CD4-positive, alpha-beta memory T cell (primary cell): ENCODE measurements at regions not wholly inside any gene's neighbourhood (a gene's known extent, or its start where the extent isn't known, plus 50 kb on each side); places are given as distances from the start of the nearest gene placed in this dataset.

ENCODE experiments used
- CTCF ChIA-PET: fragments of 350-600 bp; sonication (Branson Sonifier 250); formaldehyde crosslinking; loops from one replicate; lab custom pipeline; 2021; ENCODE audit warnings: inconsistent platforms; ENCODE audit not compliant: partially characterized antibody; lab: Charles Lee
- POLR2A ChIA-PET: fragments of 350-600 bp; sonication (Branson Sonifier 250); formaldehyde crosslinking; loops from one replicate; lab custom pipeline; 2021; ENCODE audit not compliant: partially characterized antibody; lab: Charles Lee
- DNase-seq, 5 donors: peaks; one replicate each; pipeline versions ENCODE4 v3.0.0 to v3.0.0-alpha.2; 2020 to 2022; ENCODE audit warnings: mixed read lengths in 1 of 5
- H3K27ac ChIP-seq: one replicate; pipeline ENCODE4 v1.7.0; 2013; ENCODE audit warnings: low read depth, low read length
- H3K27me3 ChIP-seq: 2 replicates; pipeline ENCODE4 v1.7.0; 2013; ENCODE audit warnings: mild to moderate bottlenecking, low read length, moderate library complexity; ENCODE audit not compliant: insufficient read depth
- H3K36me3 ChIP-seq: 2 replicates; pipeline ENCODE4 v1.7.0; 2013; ENCODE audit warnings: mild to moderate bottlenecking, low read length, moderate library complexity; ENCODE audit not compliant: insufficient read depth
- H3K4me1 ChIP-seq: 2 replicates; pipeline ENCODE4 v1.7.0; 2013; ENCODE audit warnings: mild to moderate bottlenecking, low read length, moderate library complexity; ENCODE audit not compliant: insufficient read depth
- H3K4me3 ChIP-seq, 2 donors: one replicate each; pipeline ENCODE4 v1.7.0; 2013; ENCODE audit warnings: low read length in 2 of 2, mild to moderate bottlenecking in 1 of 2
- H3K9me3 ChIP-seq, 2 donors: one replicate each; pipeline ENCODE4 v1.7.0; 2013; ENCODE audit warnings: low read length in 2 of 2, control low read depth in 1 of 2; ENCODE audit not compliant: control insufficient read depth in 1 of 2
- H3K27ac Mint-ChIP-seq, 7 donors: one replicate each; pipeline ENCODE4 v1.8.0; 2020 to 2021; ENCODE audit warnings: mixed read lengths in 7 of 7, mild to moderate bottlenecking in 6 of 7, inconsistent platforms in 3 of 7, moderate library complexity in 3 of 7
- H3K27me3 Mint-ChIP-seq, 2 donors: one replicate each; pipeline ENCODE4 v1.8.0; 2020 to 2021; ENCODE audit warnings: mixed read lengths in 2 of 2
- H3K36me3 Mint-ChIP-seq, 2 donors: one replicate each; pipeline ENCODE4 v1.8.0; 2020 to 2021; ENCODE audit warnings: mixed read lengths in 2 of 2, inconsistent platforms in 1 of 2, mild to moderate bottlenecking in 1 of 2
- H3K4me1 Mint-ChIP-seq, 4 donors: one replicate each; pipeline ENCODE4 v1.8.0; 2020 to 2021; ENCODE audit warnings: mixed read lengths in 4 of 4, mild to moderate bottlenecking in 1 of 4
- H3K4me3 Mint-ChIP-seq, 8 donors: one replicate each; pipeline ENCODE4 v1.8.0; 2020 to 2021; ENCODE audit warnings: mixed read lengths in 8 of 8, mild to moderate bottlenecking in 7 of 8, moderate library complexity in 6 of 8, inconsistent platforms in 3 of 8
- H3K9me3 Mint-ChIP-seq, 8 donors: one replicate each; pipeline ENCODE4 v1.8.0; 2020 to 2021; ENCODE audit warnings: mixed read lengths in 8 of 8, mild to moderate bottlenecking in 5 of 8, inconsistent platforms in 3 of 8, moderate library complexity in 1 of 8
- intact Hi-C: fragments of 100-400 bp; cut with micrococcal nuclease; formaldehyde crosslinking; loops from one replicate; pipeline ENCODE4 v1.15.1; 2023

- DNase-seq, result no peak
- H3K27ac ChIP-seq, result no peak overlapping the region
- Mint-ChIP-seq H3K9me3 (no peaks in the 10 kb centered on the region), H3K27me3 (peaks cover 0 to 1% of the 10 kb centered on the region in 2 donors), H3K4me1 (no peaks in the 10 kb centered on the region), H3K36me3 (no peaks in the 10 kb centered on the region), H3K4me3 (no peak overlapping the region), H3K27ac (no peak overlapping the region)
- H3K9me3 ChIP-seq, result no peaks in the 10 kb centered on the region
- H3K27me3 ChIP-seq, result no peaks in the 10 kb centered on the region
- no peaks in the 10 kb centered on the region for H3K4me1 ChIP-seq
- no peaks in the 10 kb centered on the region for H3K36me3 ChIP-seq
- intact Hi-C loops, result no loop called here
- H3K4me3 ChIP-seq, result no peak overlapping the region
- ChIA-PET CTCF (no interaction called here), POLR2A (no interaction called here)
Observed at GRCh38 chr2:114254875-114255274, 187.6 kb upstream of the DPP10 start.

DNA sequence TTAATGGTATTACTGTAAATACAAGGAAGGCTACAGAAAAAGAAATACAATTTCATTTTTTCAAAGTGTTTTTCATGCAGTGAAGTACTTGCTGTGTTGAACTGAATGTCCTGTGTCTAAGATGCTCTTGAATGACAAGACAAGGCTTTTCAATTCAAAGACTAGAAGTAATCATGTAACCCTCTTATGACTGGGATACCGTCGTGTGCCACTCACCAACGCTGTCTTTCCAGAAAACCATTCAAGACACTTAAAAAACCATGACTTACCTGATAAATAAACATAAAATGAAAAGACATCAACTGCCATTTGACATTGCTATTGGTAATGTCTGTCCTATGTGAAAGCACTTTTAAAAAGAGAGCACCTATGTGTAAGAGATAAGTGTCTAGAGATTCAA, 183.1 kb upstream of the DPP10 start:
- Mint-ChIP-seq H3K27me3 (no peaks in the 10 kb centered on the region), H3K9me3 (no peaks in the 10 kb centered on the region), H3K36me3 (no peaks in the 10 kb centered on the region), H3K27ac (no peak overlapping the region), H3K4me1 (no peaks in the 10 kb centered on the region), H3K4me3 (no peak overlapping the region)
- no peaks in the 10 kb centered on the region for H3K4me1 ChIP-seq
- no peaks in the 10 kb centered on the region for H3K36me3 ChIP-seq
- ChIA-PET CTCF (no interaction called here), POLR2A (no interaction called here)
- no peaks in the 10 kb centered on the region for H3K27me3 ChIP-seq
- intact Hi-C loops, result no loop called here
- no peak for DNase-seq
- H3K4me3 ChIP-seq, result no peak overlapping the region
- no peak overlapping the region for H3K27ac ChIP-seq
- H3K9me3 ChIP-seq, result no peaks in the 10 kb centered on the region

DNA sequence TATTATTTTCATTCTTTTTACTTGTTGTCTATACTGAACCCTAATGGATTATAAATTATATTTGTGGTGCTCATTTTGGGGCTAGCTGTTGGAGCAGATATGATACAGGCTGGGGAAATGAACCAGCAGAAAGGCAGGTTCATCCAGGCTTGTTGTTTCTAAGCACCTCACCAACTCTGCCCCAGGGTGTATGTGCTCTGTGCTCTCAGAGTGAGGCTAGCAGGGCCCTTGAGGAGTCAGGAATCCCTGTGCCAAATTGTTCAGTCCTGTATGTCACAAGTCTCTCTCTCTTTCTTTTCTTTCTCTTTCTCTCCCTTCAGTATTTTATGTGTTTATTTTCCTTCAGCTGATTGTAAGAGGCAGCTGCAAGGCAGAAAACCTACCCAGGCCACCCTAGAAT, 181.1 kb upstream of the DPP10 start:
- Histone ChIP-seq H3K27me3 (no peaks in the 10 kb centered on the region), H3K4me3 (no peak overlapping the region), H3K4me1 (no peaks in the 10 kb centered on the region), H3K27ac (no peak overlapping the region), H3K36me3 (no peaks in the 10 kb centered on the region), H3K9me3 (no peaks in the 10 kb centered on the region)
- Mint-ChIP-seq H3K4me1 (no peaks in the 10 kb centered on the region), H3K9me3 (no peaks in the 10 kb centered on the region), H3K4me3 (no peak overlapping the region), H3K27ac (no peak overlapping the region), H3K36me3 (no peaks in the 10 kb centered on the region), H3K27me3 (peaks cover 0 to 8% of the 10 kb centered on the region in 2 donors)
- ChIA-PET POLR2A (no interaction called here), CTCF (no interaction called here)
- intact Hi-C loops, result no loop called here
- no peak for DNase-seq

DNA sequence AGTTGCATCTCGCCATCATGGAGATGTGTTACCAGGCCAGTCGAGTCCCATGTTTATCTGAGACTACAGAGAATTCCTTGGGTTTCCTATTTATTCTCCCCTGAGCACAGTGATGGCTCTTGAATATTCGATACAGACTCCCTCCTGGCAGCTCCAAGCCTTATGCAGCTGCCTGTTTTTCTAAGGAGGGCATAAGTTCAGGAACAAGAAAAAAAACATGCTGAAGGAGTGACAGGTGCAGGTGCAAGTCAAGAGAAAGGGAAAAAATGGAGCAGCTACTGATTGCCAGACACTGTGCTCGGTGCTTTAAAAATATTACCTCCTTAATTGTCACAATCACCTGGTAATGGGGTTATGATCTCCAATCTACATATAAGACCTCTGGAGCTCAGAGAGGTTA, 177.2 kb upstream of the DPP10 start:
- Mint-ChIP-seq H3K27me3 (peaks cover 2 to 8% of the 10 kb centered on the region in 2 donors), H3K27ac (no peak overlapping the region), H3K36me3 (no peaks in the 10 kb centered on the region), H3K9me3 (no peaks in the 10 kb centered on the region), H3K4me3 (no peak overlapping the region), H3K4me1 (no peaks in the 10 kb centered on the region)
- CTCF ChIA-PET, result no interaction called here
- intact Hi-C loops, result no loop called here
- Histone ChIP-seq H3K27me3 (no peaks in the 10 kb centered on the region), H3K36me3 (no peaks in the 10 kb centered on the region), H3K27ac (no peak overlapping the region), H3K4me3 (no peak overlapping the region), H3K4me1 (no peaks in the 10 kb centered on the region), H3K9me3 (no peaks in the 10 kb centered on the region)
- POLR2A ChIA-PET, result no interaction called here
- no peak for DNase-seq

DNA sequence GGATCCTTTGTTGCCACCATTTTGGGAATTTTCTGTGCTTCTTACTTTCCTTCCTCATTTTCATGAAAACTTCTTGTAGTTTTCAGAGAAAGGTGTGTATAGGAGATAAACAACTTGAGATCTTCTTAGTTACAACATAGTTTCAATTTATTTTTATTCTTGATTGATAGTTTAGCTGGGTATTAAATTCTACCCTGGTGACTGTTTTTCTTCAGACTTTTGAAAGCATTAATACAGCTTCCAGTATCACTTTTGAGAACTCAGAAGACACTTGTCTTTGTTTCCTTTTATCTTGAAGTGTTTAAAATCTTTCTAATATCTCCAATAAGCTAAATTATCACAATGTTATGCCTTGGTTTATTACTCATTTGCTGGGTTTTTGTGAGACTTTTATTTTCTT, 167.5 kb upstream of the DPP10 start:
- no peak overlapping the region for H3K27ac ChIP-seq
- ChIA-PET POLR2A (no interaction called here), CTCF (no interaction called here)
- no peak for DNase-seq
- peaks cover 0 to 32% (median 14%) of the 10 kb centered on the region in 8 donors for H3K9me3 Mint-ChIP-seq
- no peak overlapping the region for H3K4me3 Mint-ChIP-seq
- no peaks in the 10 kb centered on the region for H3K36me3 ChIP-seq
- H3K4me3 ChIP-seq, result no peak overlapping the region
- H3K4me1 ChIP-seq, result no peaks in the 10 kb centered on the region
- intact Hi-C loops, result no loop called here
- no peaks in the 10 kb centered on the region for H3K27me3 ChIP-seq
- H3K9me3 ChIP-seq, result no peaks in the 10 kb centered on the region
- peaks cover 0 to 3% of the 10 kb centered on the region in 2 donors for H3K36me3 Mint-ChIP-seq
- no peak overlapping the region for H3K27ac Mint-ChIP-seq
- H3K4me1 Mint-ChIP-seq, result no peaks in the 10 kb centered on the region
- peaks cover 0 to 3% of the 10 kb centered on the region in 2 donors for H3K27me3 Mint-ChIP-seq

GRCh38 chr2:114281188-114281587, 161.3 kb upstream of the DPP10 start:
- H3K4me3 ChIP-seq, result no peak overlapping the region
- no peaks in the 10 kb centered on the region for H3K36me3 ChIP-seq
- no peak overlapping the region for H3K27ac ChIP-seq
- POLR2A ChIA-PET, result no interaction called here
- Mint-ChIP-seq H3K9me3 (peaks cover 0 to 12% (median 5%) of the 10 kb centered on the region in 8 donors), H3K36me3 (peaks cover 0 to 1% of the 10 kb centered on the region in 2 donors), H3K4me3 (no peak overlapping the region), H3K27ac (no peak overlapping the region), H3K4me1 (no peaks in the 10 kb centered on the region), H3K27me3 (peaks cover 10 to 14% of the 10 kb centered on the region in 2 donors)
- no peak for DNase-seq
- H3K27me3 ChIP-seq, result no peaks in the 10 kb centered on the region
- CTCF ChIA-PET, result no interaction called here
- no peaks in the 10 kb centered on the region for H3K9me3 ChIP-seq
- H3K4me1 ChIP-seq, result no peaks in the 10 kb centered on the region
- intact Hi-C loops, result no loop called here

GRCh38 chr2:114283774-114284173, 158.7 kb upstream of the DPP10 start:
- ChIA-PET POLR2A (no interaction called here), CTCF (no interaction called here)
- H3K9me3 ChIP-seq, result no peaks in the 10 kb centered on the region
- H3K27me3 ChIP-seq, result no peaks in the 10 kb centered on the region
- no peak for DNase-seq
- Mint-ChIP-seq H3K4me1 (no peaks in the 10 kb centered on the region), H3K27ac (no peak overlapping the region), H3K9me3 (peaks cover 0 to 13% (median 2%) of the 10 kb centered on the region in 8 donors), H3K27me3 (peaks cover 10 to 12% of the 10 kb centered on the region in 2 donors), H3K4me3 (no peak overlapping the region), H3K36me3 (no peaks in the 10 kb centered on the region)
- H3K4me3 ChIP-seq, result no peak overlapping the region
- no peaks in the 10 kb centered on the region for H3K4me1 ChIP-seq
- no peaks in the 10 kb centered on the region for H3K36me3 ChIP-seq
- intact Hi-C loops, result no loop called here
- H3K27ac ChIP-seq, result no peak overlapping the region

GRCh38 chr2:114286438-114286837, 156.0 kb upstream of the DPP10 start:
- CTCF ChIA-PET, result no interaction called here
- no peaks in the 10 kb centered on the region for H3K36me3 Mint-ChIP-seq

More at GRCh38 chr2:114286438-114286837, 156.0 kb upstream of the DPP10 start:
- Histone ChIP-seq H3K9me3 (no peaks in the 10 kb centered on the region), H3K27ac (no peak overlapping the region), H3K36me3 (no peaks in the 10 kb centered on the region), H3K4me3 (no peak overlapping the region), H3K27me3 (no peaks in the 10 kb centered on the region), H3K4me1 (no peaks in the 10 kb centered on the region)
- intact Hi-C loops, result no loop called here
- Mint-ChIP-seq H3K27me3 (peaks cover 5 to 12% of the 10 kb centered on the region in 2 donors), H3K9me3 (peaks cover 0 to 15% (median 2%) of the 10 kb centered on the region in 8 donors), H3K4me1 (no peaks in the 10 kb centered on the region), H3K27ac (no peak overlapping the region), H3K4me3 (no peak overlapping the region)
- POLR2A ChIA-PET, result no interaction called here
- no peak for DNase-seq
